ENCODE measurements at regions not wholly inside any gene's neighbourhood (a gene's known extent, or its start where the extent isn't known, plus 50 kb on each side); places are given as distances from the start of the nearest gene placed in this dataset.
A peak's percentile ranks its signal among the peaks of the same experiment; 100 is the strongest.

- no peak for DNase-seq (ENCODE audit: low read depth)
Measured at GRCh38 chr13:73934771-73935170, 199.4 kb downstream of the KLF12 start.

DNA sequence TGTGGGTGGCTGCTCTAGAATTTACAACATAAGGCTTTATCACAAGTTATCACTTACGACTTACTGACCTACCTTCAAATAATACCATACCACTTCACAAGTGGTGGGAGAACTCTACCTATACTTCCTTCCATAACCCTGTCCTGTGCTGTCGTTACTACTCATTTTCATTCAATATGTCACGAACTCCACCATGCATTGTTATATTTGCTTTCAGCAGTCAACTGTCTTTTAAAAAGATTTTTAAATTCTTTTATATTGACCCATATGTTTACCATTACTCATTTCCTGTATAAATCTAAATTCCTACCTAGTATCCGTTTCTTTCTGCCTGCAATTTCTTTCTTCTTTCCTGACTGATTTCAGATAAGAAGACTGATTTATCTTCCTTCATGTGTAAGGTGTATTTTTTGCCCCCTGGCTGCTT lies 200.0 kb downstream of the KLF12 start:
- DNase-seq (ENCODE audit: low read depth): no peak

DNA sequence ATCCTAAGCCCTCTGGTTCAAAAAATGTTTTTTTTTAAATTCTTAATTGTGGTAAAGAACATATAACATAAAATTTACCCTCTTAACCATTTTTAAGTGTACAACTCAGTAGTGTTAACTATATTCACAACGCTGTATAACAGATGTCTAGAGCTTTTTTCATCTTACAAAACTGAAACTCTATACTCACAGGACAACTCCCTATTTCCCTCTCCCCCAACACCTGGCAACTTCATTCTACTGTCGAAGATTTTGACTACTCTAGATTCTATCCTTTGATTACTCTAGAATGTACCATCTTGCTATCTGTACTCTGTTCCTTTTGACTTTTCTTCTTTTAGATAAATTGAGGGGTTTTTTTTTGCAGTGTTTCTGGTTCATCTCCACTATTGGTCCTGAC lies 200.4 kb downstream of the KLF12 start:
- no peak for DNase-seq (ENCODE audit: low read depth)

- no peak for DNase-seq (ENCODE audit: low read depth)
Measured at GRCh38 chr13:73932091-73932490, 202.1 kb downstream of the KLF12 start.

GRCh38 chr13:73929287-73929932 lies 204.8 kb downstream of the KLF12 start:
- DNase-seq (ENCODE audit: low read depth): no peak

DNA sequence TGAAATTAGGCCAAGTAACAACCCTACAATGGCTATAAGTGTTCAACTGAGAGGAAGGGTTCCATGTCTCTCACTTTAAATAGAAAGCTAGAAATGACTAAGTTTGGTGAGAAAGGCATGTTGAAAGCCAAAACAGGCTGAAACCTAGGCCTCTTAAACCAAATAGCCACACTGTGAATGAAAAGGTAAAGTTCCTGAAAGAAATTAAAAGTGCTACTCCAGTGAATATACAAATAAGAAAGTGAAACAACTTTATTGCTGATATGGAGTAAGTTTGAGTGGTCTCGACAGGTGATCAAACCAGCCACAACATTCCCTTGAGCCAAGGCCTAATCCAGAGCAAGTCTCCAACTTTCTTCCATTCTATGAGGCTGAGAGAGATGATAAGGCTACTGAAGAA lies 209.6 kb downstream of the KLF12 start:
- no peak for DNase-seq (ENCODE audit: low read depth)

GRCh38 chr13:73922493-73923393 lies 211.5 kb downstream of the KLF12 start:
- DNase-seq (ENCODE audit: low read depth): no peak

DNA sequence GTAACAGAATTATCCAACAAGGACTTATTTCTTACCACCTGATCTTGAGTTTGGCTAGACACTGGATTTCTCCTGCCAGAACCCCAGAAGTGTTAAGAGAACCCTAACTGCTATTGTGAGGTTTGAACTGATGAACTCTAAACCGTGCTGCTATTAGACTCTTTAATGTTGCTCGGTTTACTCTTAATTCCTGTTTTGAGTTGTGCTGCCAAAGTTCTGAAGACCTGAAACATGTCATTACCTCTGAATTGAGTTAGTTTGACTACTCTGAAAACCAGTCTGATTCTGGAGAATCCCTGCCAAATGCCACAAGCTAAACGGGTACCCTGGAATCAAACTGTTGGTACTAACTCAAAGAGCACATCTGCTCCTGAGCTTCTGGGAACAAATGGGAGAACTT lies 215.5 kb downstream of the KLF12 start:
- DNase-seq (ENCODE audit: low read depth): no peak

DNA sequence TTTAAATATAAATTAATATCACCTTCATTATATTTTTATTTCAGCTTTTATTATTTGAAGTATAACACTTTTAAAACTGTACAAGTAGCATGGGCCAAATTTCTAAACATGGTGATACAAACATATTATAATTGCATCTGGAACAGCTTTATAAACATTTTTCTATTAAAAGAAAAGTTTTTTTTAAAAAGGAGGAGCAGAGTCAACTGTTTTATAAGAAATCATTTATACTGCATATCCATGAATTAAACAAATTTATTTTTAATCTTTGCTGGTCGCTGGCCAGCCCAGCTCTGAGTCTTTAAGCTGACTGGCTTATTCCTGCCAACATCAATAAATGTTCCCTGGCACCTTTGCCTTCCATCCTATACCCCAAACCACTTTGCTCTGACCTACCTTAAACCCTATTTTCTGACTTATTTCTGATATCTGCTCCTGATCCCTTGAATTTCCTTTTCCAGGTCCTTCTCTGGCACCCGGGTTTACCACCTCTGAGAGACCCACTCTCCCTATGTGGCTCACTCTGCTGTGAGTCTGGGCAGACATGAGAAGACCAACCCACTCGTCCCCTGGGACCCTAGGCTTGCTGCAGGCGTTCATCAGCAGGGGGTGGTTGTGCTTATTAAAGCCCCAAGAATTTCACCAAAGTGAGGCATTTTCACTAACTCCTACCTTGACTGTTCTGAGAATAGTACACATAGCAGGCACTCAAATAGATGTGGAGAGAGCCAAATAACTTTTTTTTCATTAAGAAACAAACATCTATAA lies 220.3 kb downstream of the KLF12 start:
- DNase-seq (ENCODE audit: low read depth): no peak

- DNase-seq (ENCODE audit: low read depth): peak; percentile 59
Measured at GRCh38 chr13:73913079-73913740, 221.0 kb downstream of the KLF12 start.

- DNase-seq (ENCODE audit: low read depth): no peak
Measured at GRCh38 chr13:73911361-73911760, 222.8 kb downstream of the KLF12 start.

GRCh38 chr13:73910733-73911132 lies 223.5 kb downstream of the KLF12 start:
- no peak for DNase-seq (ENCODE audit: low read depth)

- no peak for DNase-seq (ENCODE audit: low read depth)
Measured at GRCh38 chr13:73908809-73909208, 225.4 kb downstream of the KLF12 start.

GRCh38 chr13:73904625-73905024 lies 229.6 kb downstream of the KLF12 start:
- DNase-seq (ENCODE audit: low read depth): no peak

DNA sequence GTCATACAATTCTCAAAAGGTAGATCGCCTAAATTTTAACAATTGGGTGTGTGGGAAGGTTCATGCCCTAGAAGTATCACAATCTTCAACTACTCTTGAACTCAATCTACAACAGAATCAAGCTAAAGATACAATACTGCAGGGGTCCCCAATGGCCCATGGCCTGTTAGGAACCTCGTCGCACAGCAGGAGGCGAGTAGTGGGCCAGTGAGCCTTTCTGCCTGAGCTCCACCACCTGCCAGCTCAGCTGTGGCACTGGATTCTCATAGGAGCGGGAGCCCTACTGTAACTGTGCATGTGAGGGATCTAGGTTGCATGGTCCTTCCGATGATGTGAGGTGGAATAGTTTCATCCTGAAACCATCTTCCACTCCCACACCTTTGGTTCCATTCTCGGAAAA lies 230.6 kb downstream of the KLF12 start:
- DNase-seq (ENCODE audit: low read depth): no peak

DNA sequence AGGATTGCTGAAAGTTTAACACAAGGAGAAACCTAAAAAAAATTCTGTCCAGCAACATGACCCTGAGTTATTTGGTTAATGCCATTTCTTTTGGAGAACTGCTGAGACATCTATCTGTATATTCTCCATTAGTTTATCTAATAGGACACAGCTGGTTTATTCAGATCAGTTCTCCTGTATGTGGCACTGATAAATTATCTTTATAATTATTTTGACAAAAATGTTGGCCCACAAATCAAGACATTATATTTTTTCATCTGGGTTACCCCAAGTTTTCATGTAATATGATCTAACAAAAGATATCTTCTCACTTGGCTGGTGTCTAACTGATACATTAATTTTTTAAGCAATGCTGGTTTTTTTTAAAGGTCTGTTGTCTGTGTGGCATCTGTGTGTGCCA lies 231.4 kb downstream of the KLF12 start:
- no peak for DNase-seq (ENCODE audit: low read depth)

- DNase-seq (ENCODE audit: low read depth): no peak
Measured at GRCh38 chr13:73902296-73902695, 231.9 kb downstream of the KLF12 start.

DNA sequence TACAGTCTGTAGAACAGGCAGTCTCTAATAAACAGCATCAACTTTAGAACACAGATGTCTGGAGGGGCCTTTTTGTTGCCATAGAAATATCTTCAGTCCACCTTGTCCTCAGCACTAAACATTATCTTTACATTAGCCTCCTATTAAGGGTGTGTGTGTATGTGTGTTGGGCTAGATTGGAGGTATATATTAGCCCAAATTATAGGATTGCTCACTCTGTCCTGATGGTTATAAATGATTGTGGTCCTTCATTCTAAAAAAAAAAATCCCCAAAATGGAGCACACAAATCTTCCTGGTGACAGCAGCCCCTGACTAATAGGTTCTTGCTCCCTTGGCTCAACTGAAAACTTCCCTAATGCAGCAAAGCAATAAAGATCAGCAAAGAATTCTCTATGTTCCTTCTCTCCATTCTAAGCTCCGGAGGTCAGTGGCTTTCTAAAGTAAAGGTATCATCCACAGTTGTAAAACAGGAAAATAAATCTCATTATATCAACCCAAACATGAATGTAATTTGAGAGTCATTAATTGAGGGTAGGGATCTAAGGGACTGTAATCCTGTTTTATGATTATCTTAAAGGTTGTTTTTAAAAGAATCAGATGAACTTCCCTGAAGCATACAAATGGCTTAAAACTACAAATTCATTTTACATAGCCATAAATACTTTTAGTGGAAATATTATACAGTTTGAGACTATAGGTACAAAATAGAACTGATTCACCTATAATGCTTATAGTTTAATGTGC lies 232.7 kb downstream of the KLF12 start:
- DNase-seq (ENCODE audit: low read depth): no peak

DNA sequence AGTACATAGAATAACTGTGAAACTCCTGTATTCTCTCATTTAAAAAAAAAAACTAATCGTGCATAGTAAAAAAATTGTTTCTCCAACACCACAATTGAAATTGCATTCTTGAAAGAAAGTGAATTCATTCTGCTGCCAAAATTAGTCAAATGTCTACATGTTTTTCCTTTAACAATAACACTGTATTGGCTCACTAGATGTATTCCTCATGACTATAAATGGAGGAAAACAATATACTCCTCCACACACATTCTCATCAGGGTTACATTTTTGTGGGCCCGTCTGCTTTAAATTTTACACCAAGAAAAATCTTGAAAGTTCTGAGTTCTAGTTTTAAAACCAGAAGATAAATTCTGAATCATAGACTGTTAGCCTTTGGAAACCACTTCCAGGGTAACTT lies 233.6 kb downstream of the KLF12 start:
- no peak for DNase-seq (ENCODE audit: low read depth)

- DNase-seq (ENCODE audit: low read depth): no peak
Measured at GRCh38 chr13:73898899-73899298, 235.3 kb downstream of the KLF12 start.

DNA sequence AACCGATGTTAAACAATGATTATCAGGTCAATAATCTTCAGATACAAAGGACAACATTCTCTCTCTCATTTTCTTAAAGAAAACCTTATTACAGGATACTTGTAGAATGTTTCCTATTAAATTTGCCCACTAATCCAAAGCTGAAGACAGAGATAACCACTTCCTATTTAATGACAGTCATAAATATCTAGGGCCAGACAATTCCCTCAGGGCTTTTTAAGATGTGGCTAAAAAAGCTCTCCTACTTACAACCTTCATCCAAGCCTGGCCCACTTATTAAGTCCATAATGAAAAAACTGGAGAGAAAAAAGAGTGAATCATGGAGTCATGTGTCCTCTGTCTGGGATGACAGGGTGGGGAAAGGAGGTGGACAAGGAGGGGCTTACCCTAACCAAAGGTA lies 235.9 kb downstream of the KLF12 start:
- DNase-seq (ENCODE audit: low read depth): no peak

All from stromal cell of bone marrow (primary cell).